K562 (cell line): ENCODE measurements at regions not wholly inside any gene's neighbourhood (a gene's known extent, or its start where the extent isn't known, plus 50 kb on each side); places are given as distances from the start of the nearest gene placed in this dataset.

Experiments
- ARNT ChIP-seq, 2 experiments: fragments of 450-650 bp; IDR thresholded peaks; 2 replicates each; pipeline ENCODE4 v1.6.1; 2016; ENCODE audit warnings: mild to moderate bottlenecking in 1 of 2
- ASH1L ChIP-seq: fragments of 450-650 bp; IDR thresholded peaks from 2 replicates; pipeline ENCODE4 v1.6.1; 2018; ENCODE audit warnings: borderline replicate concordance, mild to moderate bottlenecking, low read depth; ENCODE audit not compliant: partially characterized antibody
- DPF2 ChIP-seq: fragments of 450-650 bp; IDR thresholded peaks from 2 replicates; pipeline ENCODE4 v1.6.1; 2016
- FOXJ2 ChIP-seq: fragments of 200-800 bp; sonication (Bioruptor generic); IDR thresholded peaks from 2 replicates; pipeline ENCODE4 v1.6.1; 2016; ENCODE audit warnings: missing genetic modification characterization, missing compliant biosample characterization
- FOXK1 ChIP-seq: sonication (generic); formaldehyde crosslinking; IDR thresholded peaks from 2 replicates; pipeline ENCODE4 v1.8.0; 2022; ENCODE audit warnings: missing genetic modification reagents, mild to moderate bottlenecking, borderline replicate concordance
- GATA2 ChIP-seq: sonication (generic); formaldehyde crosslinking; IDR thresholded peaks from 2 replicates; pipeline ENCODE4 v1.4.0; 2020; ENCODE audit warnings: mild to moderate bottlenecking, missing genetic modification reagents
- GATAD2A ChIP-seq: fragments of 450-650 bp; IDR thresholded peaks from 2 replicates; pipeline ENCODE4 v1.6.1; 2017
- HCFC1 ChIP-seq: IDR thresholded peaks from 2 replicates; pipeline ENCODE4 v1.6.1; 2012; ENCODE audit warnings: low read depth, low read length, improper control_type of control experiment
- HNRNPL ChIP-seq: fragments of 200-400 bp; formaldehyde crosslinking; IDR thresholded peaks from 2 replicates; pipeline ENCODE4 v1.6.1; 2017; ENCODE audit warnings: low read depth, mild to moderate bottlenecking, low read length
- L3MBTL2 ChIP-seq: fragments of 450-650 bp; IDR thresholded peaks from 2 replicates; pipeline ENCODE4 v1.6.1; 2016; ENCODE audit warnings: mild to moderate bottlenecking, moderate library complexity
- LARP7 ChIP-seq: fragments of 450-650 bp; IDR thresholded peaks from 2 replicates; pipeline ENCODE4 v1.6.1; 2016
- POLR3G ChIP-seq: IDR thresholded peaks from 2 replicates; pipeline ENCODE4 v1.6.1; 2011; ENCODE audit not compliant: insufficient read length, insufficient replicate concordance; ENCODE audit errors: extremely low read depth
- SAP30 ChIP-seq: fragments of 200-600 bp; sonication (generic); IDR thresholded peaks from 2 replicates; pipeline ENCODE4 v1.6.1; 2012; ENCODE audit warnings: borderline replicate concordance, low read depth, mild to moderate bottlenecking, moderate library complexity, low read length, control low read depth, inconsistent platforms; ENCODE audit not compliant: insufficient read depth, poor library complexity, severe bottlenecking
- SMARCA5 ChIP-seq: fragments of 450-650 bp; IDR thresholded peaks from 2 replicates; pipeline ENCODE4 v1.6.1; 2016
- SRSF7 ChIP-seq: fragments of 200-400 bp; formaldehyde crosslinking; optimal IDR thresholded peaks from 2 replicates; pipeline ENCODE3; 2017; ENCODE audit warnings: mild to moderate bottlenecking, low read depth, low read length
- XRCC5 ChIP-seq: fragments of 200-400 bp; formaldehyde crosslinking; IDR thresholded peaks from 2 replicates; pipeline ENCODE4 v1.6.1; 2017; ENCODE audit warnings: low read depth, mild to moderate bottlenecking, low read length
- ZNF184 ChIP-seq: sonication (generic); formaldehyde crosslinking; IDR thresholded peaks from 2 replicates; pipeline ENCODE4 v1.5.0; 2020; ENCODE audit warnings: missing genetic modification reagents
- ZNF584 ChIP-seq: fragments of 200-800 bp; sonication (Bioruptor generic); IDR thresholded peaks from 2 replicates; pipeline ENCODE4 v1.6.1; 2016; ENCODE audit warnings: low read depth, mild to moderate bottlenecking, missing genetic modification characterization, missing compliant biosample characterization
- ZNF75A ChIP-seq: fragments of 450-650 bp; formaldehyde crosslinking; IDR thresholded peaks from 2 replicates; pipeline ENCODE4 v1.4.0; 2020; ENCODE audit warnings: mild to moderate bottlenecking
- TF ChIP-seq, protein P1 (sequence below), 2 experiments: fragments of 200-800 bp in 1 of 2; sonication (Bioruptor generic) in 1 of 2; sonication (generic) in 1 of 2; formaldehyde crosslinking in 1 of 2; IDR thresholded peaks in 1 of 2; conservative IDR thresholded peaks in 1 of 2; 2 replicates each; pipeline versions ENCODE4 v1.5.0 to v1.6.1; 2016 to 2020; ENCODE audit warnings: missing compliant biosample characterization in 1 of 2, missing genetic modification characterization in 1 of 2, missing genetic modification reagents in 1 of 2
- TF ChIP-seq, protein P2 (sequence below), 2 experiments: fragments of 450-650 bp; IDR thresholded peaks; 2 replicates each; pipeline ENCODE4 v1.6.1; 2016
- TF ChIP-seq, protein P3 (sequence below): IDR thresholded peaks from 3 replicates; pipeline ENCODE4 v1.6.1; 2011; ENCODE audit warnings: borderline replicate concordance, mild to moderate bottlenecking; ENCODE audit not compliant: insufficient read length, insufficient read depth
- TF ChIP-seq, protein P4 (sequence below): fragments of 150-350 bp; conservative IDR thresholded peaks from 2 replicates; pipeline ENCODE4 v1.6.1; 2014; ENCODE audit warnings: low read length

DNA sequence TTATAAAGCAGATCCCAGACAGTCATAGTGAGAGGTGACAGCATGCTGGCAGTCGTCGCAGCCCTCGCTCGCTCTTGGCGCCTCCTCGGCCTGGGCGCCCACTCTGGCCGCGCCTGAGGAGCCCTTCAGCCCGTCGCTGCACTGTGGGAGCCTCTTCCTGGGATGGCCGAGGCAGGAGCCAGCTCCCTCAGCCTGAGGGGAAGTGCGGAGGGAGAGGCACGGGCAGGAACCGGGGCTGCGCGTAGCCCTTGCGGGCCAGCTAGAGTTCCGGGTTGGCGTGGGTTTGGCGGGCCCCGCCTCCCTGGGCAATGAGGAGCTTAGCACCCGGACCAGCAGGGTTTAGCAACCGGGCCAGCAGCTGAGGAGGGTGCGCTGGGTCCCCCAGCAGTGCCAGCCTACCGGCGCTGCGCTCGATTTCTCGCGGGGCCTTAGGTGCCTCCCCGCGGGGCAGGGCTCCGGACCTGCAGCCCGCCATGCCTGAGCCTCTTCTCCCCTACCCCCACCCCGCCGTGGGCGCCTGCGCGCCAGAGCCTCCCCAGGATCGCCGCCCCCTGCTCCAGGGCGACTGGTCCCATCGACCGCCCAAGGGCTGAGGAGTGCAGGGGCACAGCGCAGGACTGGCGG lies 451.2 kb upstream of the DCN start (continued):
- TF ChIP-seq FOXJ2 (tag), result no peak
- TF ChIP-seq ASH1L, result no peak
- TF ChIP-seq DPF2, result no peak; the same call in 1 of the 2 replicates
- TF ChIP-seq GATA2 (CRISPR knock-in tag), result no peak
- TF ChIP-seq HNRNPL, result no peak
- peak; percentile 85 for TF ChIP-seq L3MBTL2
- TF ChIP-seq, protein P1, sequence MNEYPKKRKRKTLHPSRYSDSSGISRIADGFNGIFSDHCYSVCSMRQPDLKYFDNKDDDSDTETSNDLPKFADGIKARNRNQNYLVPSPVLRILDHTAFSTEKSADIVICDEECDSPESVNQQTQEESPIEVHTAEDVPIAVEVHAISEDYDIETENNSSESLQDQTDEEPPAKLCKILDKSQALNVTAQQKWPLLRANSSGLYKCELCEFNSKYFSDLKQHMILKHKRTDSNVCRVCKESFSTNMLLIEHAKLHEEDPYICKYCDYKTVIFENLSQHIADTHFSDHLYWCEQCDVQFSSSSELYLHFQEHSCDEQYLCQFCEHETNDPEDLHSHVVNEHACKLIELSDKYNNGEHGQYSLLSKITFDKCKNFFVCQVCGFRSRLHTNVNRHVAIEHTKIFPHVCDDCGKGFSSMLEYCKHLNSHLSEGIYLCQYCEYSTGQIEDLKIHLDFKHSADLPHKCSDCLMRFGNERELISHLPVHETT (CRISPR knock-in tag; conservative IDR thresholded peaks at IDR 0.05 in 1 of 2, IDR thresholded peaks at IDR 0.05 in 1 of 2), result 0 out of 4 replicates have a peak, but pooled peaks of 1 of the 2 experiments have one; percentile 8
- TF ChIP-seq SRSF7, result no peak
- peak; percentile 21; the same call in 1 of the 2 replicates for TF ChIP-seq ZNF75A (CRISPR knock-in tag)
- TF ChIP-seq ZNF584 (CRISPR knock-in tag), result no peak
- 0 out of 2 replicates have a peak, but pooled peaks have one; percentile 20 for TF ChIP-seq HCFC1
- TF ChIP-seq POLR3G, result no peak
- TF ChIP-seq ZNF184, result no peak
- TF ChIP-seq FOXK1 (CRISPR knock-in tag), result 0 out of 2 replicates have a peak, but pooled peaks have one; percentile 63
- peak; percentile 91 for TF ChIP-seq SAP30
- TF ChIP-seq, protein P2, sequence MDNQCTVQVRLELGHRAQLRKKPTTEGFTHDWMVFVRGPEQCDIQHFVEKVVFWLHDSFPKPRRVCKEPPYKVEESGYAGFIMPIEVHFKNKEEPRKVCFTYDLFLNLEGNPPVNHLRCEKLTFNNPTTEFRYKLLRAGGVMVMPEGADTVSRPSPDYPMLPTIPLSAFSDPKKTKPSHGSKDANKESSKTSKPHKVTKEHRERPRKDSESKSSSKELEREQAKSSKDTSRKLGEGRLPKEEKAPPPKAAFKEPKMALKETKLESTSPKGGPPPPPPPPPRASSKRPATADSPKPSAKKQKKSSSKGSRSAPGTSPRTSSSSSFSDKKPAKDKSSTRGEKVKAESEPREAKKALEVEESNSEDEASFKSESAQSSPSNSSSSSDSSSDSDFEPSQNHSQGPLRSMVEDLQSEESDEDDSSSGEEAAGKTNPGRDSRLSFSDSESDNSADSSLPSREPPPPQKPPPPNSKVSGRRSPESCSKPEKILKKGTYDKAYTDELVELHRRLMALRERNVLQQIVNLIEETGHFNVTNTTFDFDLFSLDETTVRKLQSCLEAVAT (IDR thresholded peaks at IDR 0.05), result peak in 1 of 2 experiments; percentile 54; a peak in 1 of 4 replicates
- TF ChIP-seq XRCC5, result 0 out of 2 replicates have a peak, but pooled peaks have one; percentile 25
- TF ChIP-seq GATAD2A, result no peak
- no peak for TF ChIP-seq SMARCA5
- TF ChIP-seq, protein P3, sequence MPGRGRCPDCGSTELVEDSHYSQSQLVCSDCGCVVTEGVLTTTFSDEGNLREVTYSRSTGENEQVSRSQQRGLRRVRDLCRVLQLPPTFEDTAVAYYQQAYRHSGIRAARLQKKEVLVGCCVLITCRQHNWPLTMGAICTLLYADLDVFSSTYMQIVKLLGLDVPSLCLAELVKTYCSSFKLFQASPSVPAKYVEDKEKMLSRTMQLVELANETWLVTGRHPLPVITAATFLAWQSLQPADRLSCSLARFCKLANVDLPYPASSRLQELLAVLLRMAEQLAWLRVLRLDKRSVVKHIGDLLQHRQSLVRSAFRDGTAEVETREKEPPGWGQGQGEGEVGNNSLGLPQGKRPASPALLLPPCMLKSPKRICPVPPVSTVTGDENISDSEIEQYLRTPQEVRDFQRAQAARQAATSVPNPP, result no peak
- TF ChIP-seq ARNT (IDR thresholded peaks at IDR 0.05), result no peak
- TF ChIP-seq, protein P4, sequence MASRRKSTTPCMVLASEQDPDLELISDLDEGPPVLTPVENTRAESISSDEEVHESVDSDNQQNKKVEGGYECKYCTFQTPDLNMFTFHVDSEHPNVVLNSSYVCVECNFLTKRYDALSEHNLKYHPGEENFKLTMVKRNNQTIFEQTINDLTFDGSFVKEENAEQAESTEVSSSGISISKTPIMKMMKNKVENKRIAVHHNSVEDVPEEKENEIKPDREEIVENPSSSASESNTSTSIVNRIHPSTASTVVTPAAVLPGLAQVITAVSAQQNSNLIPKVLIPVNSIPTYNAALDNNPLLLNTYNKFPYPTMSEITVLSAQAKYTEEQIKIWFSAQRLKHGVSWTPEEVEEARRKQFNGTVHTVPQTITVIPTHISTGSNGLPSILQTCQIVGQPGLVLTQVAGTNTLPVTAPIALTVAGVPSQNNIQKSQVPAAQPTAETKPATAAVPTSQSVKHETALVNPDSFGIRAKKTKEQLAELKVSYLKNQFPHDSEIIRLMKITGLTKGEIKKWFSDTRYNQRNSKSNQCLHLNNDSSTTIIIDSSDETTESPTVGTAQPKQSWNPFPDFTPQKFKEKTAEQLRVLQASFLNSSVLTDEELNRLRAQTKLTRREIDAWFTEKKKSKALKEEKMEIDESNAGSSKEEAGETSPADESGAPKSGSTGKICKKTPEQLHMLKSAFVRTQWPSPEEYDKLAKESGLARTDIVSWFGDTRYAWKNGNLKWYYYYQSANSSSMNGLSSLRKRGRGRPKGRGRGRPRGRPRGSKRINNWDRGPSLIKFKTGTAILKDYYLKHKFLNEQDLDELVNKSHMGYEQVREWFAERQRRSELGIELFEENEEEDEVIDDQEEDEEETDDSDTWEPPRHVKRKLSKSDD, result no peak
- 0 out of 2 replicates have a peak, but pooled peaks have one; percentile 60 for TF ChIP-seq LARP7
